Kidney (tissue), 13 donors: ENCODE measurements at regions not wholly inside any gene's neighbourhood (a gene's known extent, or its start where the extent isn't known, plus 50 kb on each side); places are given as distances from the start of the nearest gene placed in this dataset.

Source experiments
- DNase-seq, 5 donors: peaks; one replicate each; pipeline ENCODE4 v3.0.0-alpha.2; 2013 to 2020
- FAIRE-seq: peaks from 2 replicates; lab custom pipeline; 2012; peaks lifted over from hg19 to GRCh38; lab: Jason Lieb, UNC
- H3K27ac ChIP-seq, 2 donors: one replicate each; pipeline ENCODE4 v1.7.0; 2013; ENCODE audit warnings: low read depth in 2 of 2, low read length in 2 of 2, inconsistent platforms in 1 of 2
- H3K27me3 ChIP-seq: one replicate; pipeline ENCODE4 v1.7.1; 2013; ENCODE audit warnings: low read length, inconsistent platforms; ENCODE audit not compliant: control insufficient read depth, insufficient read depth
- H3K36me3 ChIP-seq, 3 donors: one replicate each; pipeline versions ENCODE4 v1.7.0 to v1.7.1; 2013; ENCODE audit warnings: low read length in 3 of 3, control low read depth in 1 of 3, inconsistent platforms in 1 of 3; ENCODE audit not compliant: insufficient read depth in 3 of 3, control insufficient read depth in 2 of 3
- H3K4me1 ChIP-seq, 3 donors: one replicate each; pipeline versions ENCODE4 v1.7.0 to v1.7.1; 2013; ENCODE audit warnings: low read length in 3 of 3, inconsistent platforms in 1 of 3, low read depth in 1 of 3; ENCODE audit not compliant: control insufficient read depth in 2 of 3, insufficient read depth in 2 of 3
- H3K4me3 ChIP-seq, 3 donors: one replicate each; pipeline versions ENCODE4 v1.7.0 to v1.8.1; 2013; ENCODE audit warnings: low read length in 3 of 3, control low read depth in 1 of 3, inconsistent platforms in 1 of 3
- H3K9ac ChIP-seq, 3 donors: one replicate each; pipeline versions ENCODE4 v1.7.0 to v1.7.1; 2013; ENCODE audit warnings: low read length in 3 of 3, control low read depth in 1 of 3, inconsistent platforms in 1 of 3
- H3K9me3 ChIP-seq, 3 donors: one replicate each; pipeline versions ENCODE4 v1.7.0 to v1.7.1; 2013; ENCODE audit warnings: low read length in 3 of 3, control low read depth in 1 of 3, inconsistent platforms in 1 of 3; ENCODE audit not compliant: control insufficient read depth in 2 of 3, insufficient read depth in 1 of 3
- intact Hi-C: fragments of 100-400 bp; cut with DNase I; formaldehyde crosslinking; loops from one replicate; pipeline ENCODE4 v1.11.1; 2022
- TF ChIP-seq, protein P1 (sequence below): IDR thresholded peaks from 3 replicates; pipeline ENCODE4 v1.5.1; 2012; ENCODE audit warnings: mild to moderate bottlenecking, moderate library complexity, borderline replicate concordance; ENCODE audit not compliant: insufficient read depth; ENCODE audit errors: extremely low read depth
- donor health status: control.
- donor health status: control.
- donor health status: control.
- donor health status: control.
- donor health status: control.
- donor health status: DM: yes; HTN: yes; CAD: no.
- donor health status: Normal renal cell carcinoma (clear cell type).

DNA sequence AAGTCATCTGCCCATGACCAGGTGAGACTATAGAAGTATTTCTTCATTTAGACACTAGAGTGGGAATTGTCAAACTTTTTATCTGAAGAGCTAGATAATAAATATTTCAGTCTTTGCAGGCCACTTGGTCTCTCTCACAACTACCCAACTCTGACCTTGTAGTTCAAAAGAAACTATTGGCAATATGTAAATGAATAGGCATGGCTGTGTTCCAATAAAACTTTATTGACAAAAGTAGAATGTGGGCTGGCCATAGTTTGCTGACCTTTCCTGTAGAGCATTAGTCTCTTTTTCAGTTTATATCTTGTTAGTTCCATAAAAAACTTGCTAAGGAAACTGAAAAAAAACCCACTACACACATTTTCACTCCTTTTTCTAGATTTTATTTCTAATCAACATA lies 535.5 kb downstream of the PRR16 start:
- no peak overlapping the region for H3K27ac ChIP-seq
- no peak overlapping the region for H3K4me3 ChIP-seq
- FAIRE-seq (no peak), DNase-seq (no peak)
- no peaks in the 10 kb centered on the region for H3K4me1 ChIP-seq
- H3K36me3 ChIP-seq = no peaks in the 10 kb centered on the region
- intact Hi-C loops = no loop called here
- H3K27me3 ChIP-seq = no peaks in the 10 kb centered on the region
- H3K9ac ChIP-seq = no peak overlapping the region
- TF ChIP-seq, protein P1, sequence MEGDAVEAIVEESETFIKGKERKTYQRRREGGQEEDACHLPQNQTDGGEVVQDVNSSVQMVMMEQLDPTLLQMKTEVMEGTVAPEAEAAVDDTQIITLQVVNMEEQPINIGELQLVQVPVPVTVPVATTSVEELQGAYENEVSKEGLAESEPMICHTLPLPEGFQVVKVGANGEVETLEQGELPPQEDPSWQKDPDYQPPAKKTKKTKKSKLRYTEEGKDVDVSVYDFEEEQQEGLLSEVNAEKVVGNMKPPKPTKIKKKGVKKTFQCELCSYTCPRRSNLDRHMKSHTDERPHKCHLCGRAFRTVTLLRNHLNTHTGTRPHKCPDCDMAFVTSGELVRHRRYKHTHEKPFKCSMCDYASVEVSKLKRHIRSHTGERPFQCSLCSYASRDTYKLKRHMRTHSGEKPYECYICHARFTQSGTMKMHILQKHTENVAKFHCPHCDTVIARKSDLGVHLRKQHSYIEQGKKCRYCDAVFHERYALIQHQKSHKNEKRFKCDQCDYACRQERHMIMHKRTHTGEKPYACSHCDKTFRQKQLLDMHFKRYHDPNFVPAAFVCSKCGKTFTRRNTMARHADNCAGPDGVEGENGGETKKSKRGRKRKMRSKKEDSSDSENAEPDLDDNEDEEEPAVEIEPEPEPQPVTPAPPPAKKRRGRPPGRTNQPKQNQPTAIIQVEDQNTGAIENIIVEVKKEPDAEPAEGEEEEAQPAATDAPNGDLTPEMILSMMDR = no peak
- H3K9me3 ChIP-seq = no peaks in the 10 kb centered on the region

DNA sequence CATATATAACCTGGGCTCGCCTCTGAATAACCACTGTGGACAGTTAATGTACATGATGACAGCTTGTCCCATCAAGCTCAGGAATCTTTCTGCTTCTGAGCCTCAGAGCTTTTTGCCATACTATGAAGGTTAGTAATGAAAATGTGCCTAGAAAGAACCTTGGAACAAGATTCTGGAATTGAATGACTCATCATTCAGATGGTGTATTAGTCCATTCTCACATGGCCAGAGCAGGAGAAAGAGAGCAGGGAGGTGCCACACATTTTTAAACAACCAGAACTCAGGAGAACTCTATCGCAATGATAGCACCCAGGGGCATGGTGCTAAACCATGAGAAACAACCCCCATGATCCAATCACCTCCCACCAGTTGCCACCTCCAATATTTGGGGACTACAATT lies 542.1 kb downstream of the PRR16 start:
- H3K36me3 ChIP-seq = no peaks in the 10 kb centered on the region
- no peaks in the 10 kb centered on the region for H3K27me3 ChIP-seq
- FAIRE-seq = no peak
- DNase-seq = no peak
- H3K4me3 ChIP-seq = no peak overlapping the region
- no peaks in the 10 kb centered on the region for H3K4me1 ChIP-seq
- H3K27ac ChIP-seq = no peak overlapping the region
- no peaks in the 10 kb centered on the region for H3K9me3 ChIP-seq
- intact Hi-C loops = no loop called here
- TF ChIP-seq, protein P1 = no peak
- no peak overlapping the region for H3K9ac ChIP-seq

- H3K27me3 ChIP-seq = no peaks in the 10 kb centered on the region
- intact Hi-C loops = no loop called here
- no peak for FAIRE-seq
- DNase-seq = no peak
- TF ChIP-seq, protein P1 = no peak
- H3K36me3 ChIP-seq = no peaks in the 10 kb centered on the region
- H3K9ac ChIP-seq = no peak overlapping the region
- no peaks in the 10 kb centered on the region for H3K4me1 ChIP-seq
- no peak overlapping the region for H3K27ac ChIP-seq
- H3K9me3 ChIP-seq = no peaks in the 10 kb centered on the region
- no peak overlapping the region for H3K4me3 ChIP-seq
Observed at GRCh38 chr5:121008041-121008440, 543.9 kb downstream of the PRR16 start.

GRCh38 chr5:121009058-121009457 lies 545.0 kb downstream of the PRR16 start:
- H3K9ac ChIP-seq = no peak overlapping the region
- DNase-seq (no peak), FAIRE-seq (no peak)
- no peaks in the 10 kb centered on the region for H3K27me3 ChIP-seq
- no peak overlapping the region for H3K27ac ChIP-seq
- TF ChIP-seq, protein P1 = no peak
- no peaks in the 10 kb centered on the region for H3K36me3 ChIP-seq
- no peak overlapping the region for H3K4me3 ChIP-seq
- H3K4me1 ChIP-seq = no peaks in the 10 kb centered on the region
- no peaks in the 10 kb centered on the region for H3K9me3 ChIP-seq
- intact Hi-C loops = no loop called here
